Head of caudate nucleus (tissue), 42 donors: ENCODE measurements at regions not wholly inside any gene's neighbourhood (a gene's known extent, or its start where the extent isn't known, plus 50 kb on each side); places are given as distances from the start of the nearest gene placed in this dataset.
"Not testable (repeated sequence)": the region's sequence is repeated elsewhere in the genome, so short reads cannot be mapped to it uniquely, and the experiment has no call there.

Experiments
- DNase-seq, 42 donors: peaks; one replicate each; pipeline versions ENCODE4 v3.0.0 to v3.0.0-alpha.2; 2020 to 2021; ENCODE audit warnings: mixed read lengths in 7 of 42
- intact Hi-C: fragments of 100-400 bp; cut with DNase I; formaldehyde crosslinking; loops from one replicate; pipeline ENCODE4 v1.15.0; 2022

- DNase-seq, result no peak
- intact Hi-C loops, result no loop called here
Observed at GRCh38 chr6:1175877-1176276, 136.0 kb upstream of the FOXQ1 start.

GRCh38 chr6:1170794-1171193 is 141.1 kb upstream of the FOXQ1 start:
- intact Hi-C loops, result no loop called here
- no peak for DNase-seq

DNA sequence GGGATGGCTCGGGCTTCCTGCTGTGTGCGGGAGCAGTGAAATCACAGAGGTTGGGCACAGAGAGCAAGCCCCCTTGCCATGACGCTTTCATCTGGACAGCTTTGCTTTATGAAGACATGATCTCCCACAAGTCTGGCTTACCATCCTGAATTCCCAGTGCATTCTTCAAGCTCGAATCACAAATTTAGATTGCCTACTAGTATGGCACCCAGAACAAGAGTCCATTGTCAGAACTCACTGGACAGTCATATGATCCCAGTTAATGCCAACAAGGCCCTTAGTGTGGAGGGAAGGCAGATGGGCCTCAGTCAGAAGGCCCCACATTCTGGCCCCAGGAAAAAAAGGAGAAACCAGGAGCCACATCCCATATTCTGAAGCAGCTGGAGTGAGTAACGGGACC is 147.3 kb upstream of the FOXQ1 start:
- peak in 20 of 42 donors; percentile 3 to 70 (median 30) for DNase-seq
- intact Hi-C loops, result no loop called here

- no peak for DNase-seq
- intact Hi-C loops, result no loop called here
Observed at GRCh38 chr6:1163501-1163900, 148.4 kb upstream of the FOXQ1 start.

DNA sequence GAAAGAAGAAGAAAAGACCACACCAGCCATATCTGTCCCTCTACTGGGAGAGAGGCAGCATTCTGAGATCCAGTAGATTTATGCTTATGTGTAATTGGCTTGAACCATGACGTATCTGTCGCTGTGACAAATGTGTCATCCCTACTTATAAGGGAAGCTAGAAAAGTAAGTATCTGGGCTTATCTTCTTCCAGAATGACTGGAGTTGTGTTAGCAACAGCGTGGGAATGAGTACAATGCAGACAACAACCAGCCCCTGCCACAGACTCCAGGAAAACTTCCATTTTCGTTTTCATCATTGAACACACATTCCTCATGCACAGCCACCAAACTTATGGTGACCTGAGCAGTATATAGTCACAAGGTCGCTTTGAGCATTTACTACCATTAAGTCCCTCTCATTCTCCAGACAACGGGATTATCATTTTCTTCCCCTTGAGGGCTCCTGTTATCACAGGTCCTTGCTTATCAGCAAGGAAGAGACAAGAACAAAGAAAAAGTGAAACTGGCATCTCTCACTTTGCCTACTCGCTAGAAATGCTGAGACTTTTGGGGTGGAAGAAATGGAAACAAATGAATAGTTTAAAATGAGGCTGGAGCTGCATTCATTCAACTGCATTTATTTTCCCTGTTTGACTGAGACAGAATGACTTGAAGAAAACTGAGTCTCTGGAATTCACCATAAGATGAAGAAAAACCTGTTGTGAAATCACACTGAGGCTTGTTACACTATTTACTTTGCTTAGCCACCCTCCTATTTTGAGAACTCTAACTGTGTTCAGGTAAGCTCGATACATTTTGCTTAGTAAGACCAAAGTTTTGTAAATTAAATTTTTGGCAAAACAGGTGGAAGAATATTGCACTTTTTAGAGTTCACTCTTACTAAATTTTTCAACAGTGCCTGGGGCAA is 149.3 kb upstream of the FOXQ1 start:
- intact Hi-C loops, result no loop called here
- no peak for DNase-seq

GRCh38 chr6:1156411-1156810 is 155.5 kb upstream of the FOXQ1 start:
- DNase-seq, intact Hi-C loops: not testable (repeated sequence)

GRCh38 chr6:1153696-1154245 is 158.1 kb upstream of the FOXQ1 start:
- DNase-seq, result no peak
- intact Hi-C loops, result no loop called here

- intact Hi-C loops, result no loop called here
- DNase-seq, result no peak
Observed at GRCh38 chr6:1146500-1146899, 165.4 kb upstream of the FOXQ1 start.

DNA sequence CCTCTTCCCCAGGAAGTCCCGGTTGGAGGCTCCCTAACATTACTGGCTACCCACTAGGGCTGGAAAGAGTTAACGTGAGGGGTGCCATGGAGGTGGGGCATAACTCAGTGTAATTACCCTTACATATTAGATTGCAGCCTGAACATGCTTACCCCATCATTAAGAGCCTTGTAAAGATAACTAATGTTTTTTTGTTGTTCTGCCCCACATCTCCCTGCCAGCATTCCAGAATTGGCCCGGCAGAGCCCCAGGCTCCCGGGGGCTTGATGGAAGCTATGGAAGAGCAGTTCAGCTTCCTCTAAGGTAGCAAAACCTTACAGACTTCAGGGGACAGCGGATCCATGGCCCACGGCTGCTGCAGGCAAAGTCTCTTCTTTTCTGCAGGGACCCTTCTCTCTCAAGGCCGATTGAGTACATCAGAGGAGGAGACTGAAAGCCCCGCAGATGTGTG is 166.1 kb upstream of the FOXQ1 start:
- intact Hi-C loops, result no loop called here
- DNase-seq, result no peak

DNA sequence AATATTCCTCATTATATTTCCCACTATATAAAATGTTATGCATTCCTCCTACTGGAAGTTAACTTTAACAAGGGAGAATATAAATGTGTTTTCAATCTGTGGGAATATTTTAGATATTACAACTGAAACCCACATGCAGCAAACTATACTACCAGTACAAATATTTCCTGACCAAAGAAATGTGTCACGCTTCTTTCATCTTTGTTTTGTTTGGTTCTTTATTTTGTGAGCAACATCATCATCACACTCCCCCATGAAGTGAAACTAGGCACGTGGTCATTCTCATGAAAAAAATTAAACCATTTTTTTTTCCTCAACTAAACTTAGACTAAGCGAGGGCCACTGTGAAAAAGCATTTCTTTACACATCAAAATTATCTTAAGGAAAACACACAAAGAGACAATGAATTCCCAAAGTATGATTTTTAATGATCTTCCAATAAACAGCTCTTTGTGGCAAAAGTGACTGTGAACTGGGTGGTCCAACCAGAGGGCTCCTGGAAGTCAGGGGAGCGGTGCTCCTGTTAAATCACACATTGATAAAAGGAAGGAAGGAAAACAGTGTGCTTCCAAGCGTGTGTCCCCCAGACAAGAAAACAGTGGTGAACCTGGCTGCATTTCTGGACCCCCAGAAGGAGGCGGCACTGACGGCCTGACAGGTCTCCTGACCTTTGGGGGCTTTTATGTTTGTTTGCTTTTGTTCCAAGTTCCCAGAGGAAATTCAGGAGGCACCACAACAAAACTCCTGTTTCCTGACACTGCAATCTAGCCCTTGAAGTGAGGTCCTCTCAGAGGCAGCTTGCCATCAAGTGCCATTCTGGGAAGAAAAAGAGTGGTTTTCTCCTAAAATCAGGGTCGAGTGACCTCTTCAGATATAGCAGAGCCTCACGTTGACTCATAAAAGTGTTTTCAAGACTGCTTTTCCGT is 166.8 kb upstream of the FOXQ1 start:
- intact Hi-C loops, result no loop called here
- no peak for DNase-seq

DNA sequence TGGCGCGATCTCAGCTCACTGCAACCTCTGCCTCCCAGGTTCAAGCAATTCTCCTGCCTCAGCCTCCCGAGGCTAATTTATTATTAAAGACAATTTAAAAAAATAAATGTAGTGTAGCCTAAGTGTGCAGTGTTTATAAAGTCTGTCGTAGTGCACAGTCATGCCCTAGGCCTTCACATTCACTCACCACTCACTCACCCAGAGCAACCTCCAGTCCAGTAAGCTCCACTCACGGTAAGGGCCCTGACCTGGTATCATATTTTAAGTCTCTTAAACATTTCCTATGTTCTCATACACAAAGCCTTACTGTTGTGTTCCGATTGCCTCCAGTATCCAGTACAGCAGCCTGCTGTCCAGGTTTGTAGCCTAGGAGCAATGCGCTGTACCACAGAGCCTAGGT is 168.2 kb upstream of the FOXQ1 start:
- intact Hi-C loops, result no loop called here
- DNase-seq, result no peak

DNA sequence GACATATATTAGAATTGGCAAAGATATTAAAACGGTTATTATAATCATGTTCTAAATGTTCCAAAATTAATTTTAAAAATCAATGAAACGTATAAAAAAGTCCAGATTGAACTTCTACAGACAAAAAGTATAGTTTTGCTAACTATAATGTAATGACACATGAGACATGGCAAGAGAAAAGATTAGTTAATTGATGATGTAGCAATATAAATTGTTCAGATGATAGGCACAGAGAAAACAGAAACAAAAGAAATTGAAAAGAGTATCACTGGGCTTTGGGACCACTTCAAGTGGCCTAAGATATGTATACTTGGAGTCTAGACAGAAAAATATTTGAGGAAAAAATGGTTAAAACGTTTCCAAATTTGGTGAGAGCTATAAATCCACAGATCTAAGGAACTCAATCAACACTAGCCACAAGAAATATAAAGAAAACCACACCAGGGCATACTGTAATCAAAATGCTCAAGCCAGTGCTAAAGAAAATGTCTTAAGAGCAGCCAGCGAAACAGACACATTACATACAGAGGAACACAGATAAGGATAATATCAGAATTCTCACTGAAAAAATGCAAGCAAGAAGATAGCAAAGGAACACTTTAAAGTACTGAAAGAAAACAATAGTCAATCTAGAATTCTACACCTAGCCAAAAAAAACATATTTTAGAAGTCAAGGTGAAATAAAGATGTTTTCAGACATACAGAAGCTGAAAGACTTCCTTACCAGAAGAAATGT is 172.6 kb upstream of the FOXQ1 start:
- DNase-seq, result no peak
- intact Hi-C loops, result no loop called here

GRCh38 chr6:1137849-1138248 is 174.0 kb upstream of the FOXQ1 start:
- no peak for DNase-seq
- intact Hi-C loops, result no loop called here

DNA sequence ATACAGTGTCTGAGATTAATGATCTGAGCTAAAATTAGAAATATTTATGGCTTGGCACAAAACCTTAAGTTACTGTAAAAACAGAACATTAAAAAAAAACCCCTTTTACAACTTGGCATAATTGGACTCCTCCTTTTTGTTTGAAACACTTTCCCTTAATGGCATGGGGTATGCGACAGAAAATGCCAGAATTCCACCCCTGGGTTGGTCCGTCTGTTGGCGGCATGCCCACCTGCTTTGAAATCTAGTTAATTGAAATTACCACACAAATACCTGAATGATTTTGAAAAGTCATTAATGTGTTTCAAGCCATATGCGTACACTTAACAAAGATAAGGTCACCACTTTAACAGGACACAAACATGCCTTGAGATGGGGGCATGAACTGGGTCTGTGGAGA is 175.1 kb upstream of the FOXQ1 start:
- peak in 1 of 42 donors; percentile 21 for DNase-seq
- intact Hi-C loops, result no loop called here

DNA sequence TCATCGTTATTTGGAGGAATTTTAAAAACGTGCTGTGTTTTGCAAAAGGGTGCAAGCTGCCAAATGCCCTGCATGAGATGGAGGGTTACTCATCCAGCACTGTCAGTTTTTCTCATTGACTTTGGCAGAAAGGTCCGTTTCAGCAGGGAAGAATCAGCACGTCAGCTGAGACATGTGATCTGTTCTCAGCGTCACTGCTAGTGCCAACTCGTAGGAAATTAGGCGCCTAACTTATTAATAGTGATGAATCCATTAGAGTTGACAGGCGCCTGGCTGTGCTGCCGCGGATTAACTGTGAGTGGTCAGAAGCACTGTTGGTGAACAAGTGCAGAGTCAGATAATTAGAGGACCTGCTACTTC is 175.5 kb upstream of the FOXQ1 start:
- peak in 40 of 42 donors; percentile 9 to 78 (median 46) for DNase-seq
- intact Hi-C loops, result no loop called here

GRCh38 chr6:1135726-1136414 is 176.0 kb upstream of the FOXQ1 start:
- peak in 1 of 42 donors; percentile 21 for DNase-seq
- intact Hi-C loops, result no loop called here

GRCh38 chr6:1131285-1132079 is 180.4 kb upstream of the FOXQ1 start:
- intact Hi-C loops, result no loop called here
- no peak for DNase-seq

DNA sequence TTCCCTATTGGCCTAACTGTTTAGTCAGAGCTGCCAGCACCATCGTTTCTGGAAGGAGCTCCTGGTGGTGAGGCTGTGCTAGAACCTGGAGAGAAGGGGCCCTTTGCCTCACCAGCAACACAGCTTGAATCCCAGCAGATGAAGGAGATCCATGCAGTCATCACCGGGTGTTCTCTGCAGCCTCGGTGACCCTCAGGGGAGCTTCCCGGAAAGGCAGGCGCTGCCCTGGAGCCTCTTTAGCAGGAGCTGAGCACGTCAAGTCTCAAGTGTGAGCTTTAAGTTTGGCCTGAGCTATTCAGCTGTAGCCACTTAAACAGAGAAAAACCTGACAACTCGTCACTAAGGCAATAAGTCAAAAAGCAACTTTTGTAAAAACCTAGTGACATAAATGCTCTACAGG is 181.2 kb upstream of the FOXQ1 start:
- DNase-seq, result no peak
- intact Hi-C loops, result no loop called here
